Right atrium auricular region (tissue), 2 donors: ENCODE measurements at regions not wholly inside any gene's neighbourhood (a gene's known extent, or its start where the extent isn't known, plus 50 kb on each side); places are given as distances from the start of the nearest gene placed in this dataset.
"Not testable (repeated sequence)": the region's sequence is repeated elsewhere in the genome, so short reads cannot be mapped to it uniquely, and the experiment has no call there.

ENCODE experiments used
- DNase-seq: peaks from one replicate; pipeline ENCODE4 v3.0.0-alpha.2; 2019; ENCODE audit warnings: low spot score
- H3K27ac ChIP-seq, 2 donors: fragments of 200-600 bp; sonication (generic); 1 replicate in 1 of 2; 2 replicates in 1 of 2; pipeline ENCODE4 v1.5.1; 2016 to 2019
- H3K27me3 ChIP-seq, 2 donors: fragments of 200-600 bp; sonication (generic); one replicate each; pipeline versions ENCODE4 v1.5.1 to v1.6.0; 2017 to 2019
- H3K36me3 ChIP-seq: fragments of 200-600 bp; sonication (generic); one replicate; pipeline ENCODE4 v1.5.1; 2016
- H3K4me1 ChIP-seq, 2 donors: fragments of 200-600 bp; sonication (generic); one replicate each; pipeline versions ENCODE4 v1.5.1 to v1.6.0; 2017 to 2019
- H3K4me3 ChIP-seq, 2 donors: fragments of 200-600 bp; sonication (generic); 1 replicate in 1 of 2; 2 replicates in 1 of 2; pipeline ENCODE4 v1.5.1; 2017 to 2019; ENCODE audit warnings: mild to moderate bottlenecking in 1 of 2, moderate library complexity in 1 of 2
- H3K9me3 ChIP-seq, 2 donors: fragments of 200-600 bp; sonication (generic); one replicate each; pipeline ENCODE4 v1.5.1; 2019
- CTCF ChIP-seq, 2 donors: fragments of 200-600 bp; sonication (generic); IDR thresholded peaks; one replicate each; pipeline ENCODE4 v1.5.1; 2019; ENCODE audit warnings: antibody characterized with exemption in 2 of 2

- Histone ChIP-seq H3K4me1 (no peaks in the 10 kb centered on the region), H3K36me3 (no peaks in the 10 kb centered on the region), H3K27me3 (no peaks in the 10 kb centered on the region), H3K9me3 (no peaks in the 10 kb centered on the region), H3K4me3 (no peak overlapping the region), H3K27ac (no peak overlapping the region)
- DNase-seq, result no peak
- no peak for TF ChIP-seq CTCF (IDR thresholded peaks at IDR 0.05)
Observed at GRCh38 chr13:80161219-80161618, 179.7 kb downstream of the SPRY2 start.

- Histone ChIP-seq H3K27me3 (no peaks in the 10 kb centered on the region), H3K27ac (no peak overlapping the region), H3K9me3 (no peaks in the 10 kb centered on the region), H3K4me3 (no peak overlapping the region), H3K36me3 (no peaks in the 10 kb centered on the region), H3K4me1 (no peaks in the 10 kb centered on the region)
- TF ChIP-seq CTCF (IDR thresholded peaks at IDR 0.05), result no peak
- DNase-seq, result no peak
Observed at GRCh38 chr13:80160110-80160509, 180.8 kb downstream of the SPRY2 start.

- Histone ChIP-seq H3K9me3 (no peaks in the 10 kb centered on the region), H3K36me3 (no peaks in the 10 kb centered on the region), H3K27ac (no peak overlapping the region), H3K27me3 (no peaks in the 10 kb centered on the region), H3K4me3 (no peak overlapping the region), H3K4me1 (no peaks in the 10 kb centered on the region)
- DNase-seq, result no peak
- TF ChIP-seq CTCF (IDR thresholded peaks at IDR 0.05), result no peak
Observed at GRCh38 chr13:80157261-80157932, 183.5 kb downstream of the SPRY2 start.

GRCh38 chr13:80152142-80152541 lies 188.8 kb downstream of the SPRY2 start:
- not testable (repeated sequence) for DNase-seq, H3K27me3 ChIP-seq, H3K27ac ChIP-seq, H3K9me3 ChIP-seq, H3K4me3 ChIP-seq, H3K36me3 ChIP-seq, H3K4me1 ChIP-seq

- TF ChIP-seq CTCF (IDR thresholded peaks at IDR 0.05), result no peak
Observed at GRCh38 chr13:80151016-80151415, 189.9 kb downstream of the SPRY2 start.

GRCh38 chr13:80149736-80150135 lies 191.2 kb downstream of the SPRY2 start:
- no peaks in the 10 kb centered on the region for H3K27me3 ChIP-seq
- no peaks in the 10 kb centered on the region for H3K36me3 ChIP-seq
- no peaks in the 10 kb centered on the region for H3K9me3 ChIP-seq
- no peak overlapping the region for H3K27ac ChIP-seq
- DNase-seq, result no peak
- H3K4me3 ChIP-seq, result no peak overlapping the region
- peaks cover 0 to 12% of the 10 kb centered on the region in 2 donors for H3K4me1 ChIP-seq
- no peak for TF ChIP-seq CTCF (IDR thresholded peaks at IDR 0.05)

More at GRCh38 chr13:80151016-80151415, 189.9 kb downstream of the SPRY2 start:
- no peak for DNase-seq
- Histone ChIP-seq H3K36me3 (no peaks in the 10 kb centered on the region), H3K9me3 (no peaks in the 10 kb centered on the region), H3K27ac (no peak overlapping the region), H3K27me3 (no peaks in the 10 kb centered on the region), H3K4me1 (no peaks in the 10 kb centered on the region), H3K4me3 (no peak overlapping the region)
